Neuron (in vitro differentiated cells): ENCODE measurements at regions not wholly inside any gene's neighbourhood (a gene's known extent, or its start where the extent isn't known, plus 50 kb on each side); places are given as distances from the start of the nearest gene placed in this dataset.

Source experiments
- H2AFZ ChIP-seq: one replicate; pipeline ENCODE4 v1.6.1; 2013; ENCODE audit warnings: low read depth, mild to moderate bottlenecking, inconsistent platforms, low read length, moderate library complexity
- H3K27me3 ChIP-seq: one replicate; pipeline ENCODE4 v1.6.1; 2013; ENCODE audit warnings: low read length; ENCODE audit not compliant: insufficient read depth
- H3K36me3 ChIP-seq: one replicate; pipeline ENCODE4 v1.6.1; 2013; ENCODE audit warnings: low read length; ENCODE audit not compliant: insufficient read depth
- H3K4me1 ChIP-seq: one replicate; pipeline ENCODE4 v1.6.1; 2013; ENCODE audit warnings: low read length; ENCODE audit not compliant: insufficient read depth
- H3K4me3 ChIP-seq: 2 replicates; pipeline ENCODE4 v1.5.1; 2013; ENCODE audit warnings: mild to moderate bottlenecking, low read length, moderate library complexity
- H3K9me3 ChIP-seq: one replicate; pipeline ENCODE4 v1.6.1; 2013; ENCODE audit warnings: low read length

- no peak overlapping the region for H2AFZ ChIP-seq
- H3K36me3 ChIP-seq, result no peaks in the 10 kb centered on the region
- H3K4me3 ChIP-seq, result no peak overlapping the region
- H3K4me1 ChIP-seq, result no peaks in the 10 kb centered on the region
- no peaks in the 10 kb centered on the region for H3K9me3 ChIP-seq
- no peaks in the 10 kb centered on the region for H3K27me3 ChIP-seq
Measured at GRCh38 chr10:56298941-56299340, 62.1 kb downstream of the ZWINT start.

DNA sequence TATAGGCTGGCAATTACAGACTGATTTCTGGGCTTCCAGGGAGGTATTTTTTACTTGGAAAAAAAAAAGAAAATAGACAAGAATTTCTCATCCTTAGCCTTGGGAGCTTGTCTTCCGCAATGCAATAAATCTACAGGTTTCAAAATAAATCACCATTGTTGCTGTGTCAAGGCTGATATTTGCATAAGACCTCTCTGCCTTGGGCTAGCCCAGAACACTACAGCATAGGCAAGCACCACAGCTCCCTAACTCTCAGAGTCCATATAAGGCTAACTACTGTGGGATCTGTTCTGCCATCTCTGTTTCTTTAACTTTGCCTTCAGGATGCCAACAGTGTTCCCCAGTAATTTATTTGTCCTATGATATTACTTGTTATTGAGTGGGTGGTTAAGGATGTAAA is 64.4 kb downstream of the ZWINT start:
- H3K4me3 ChIP-seq, result no peak overlapping the region
- no peaks in the 10 kb centered on the region for H3K36me3 ChIP-seq
- no peaks in the 10 kb centered on the region for H3K27me3 ChIP-seq
- H2AFZ ChIP-seq, result no peak overlapping the region
- H3K4me1 ChIP-seq, result no peaks in the 10 kb centered on the region
- no peaks in the 10 kb centered on the region for H3K9me3 ChIP-seq

- H3K4me1 ChIP-seq, result no peaks in the 10 kb centered on the region
- H3K27me3 ChIP-seq, result no peaks in the 10 kb centered on the region
- no peak overlapping the region for H2AFZ ChIP-seq
- no peaks in the 10 kb centered on the region for H3K9me3 ChIP-seq
- H3K4me3 ChIP-seq, result no peak overlapping the region
- H3K36me3 ChIP-seq, result no peaks in the 10 kb centered on the region
Measured at GRCh38 chr10:56288403-56288802, 72.7 kb downstream of the ZWINT start.

DNA sequence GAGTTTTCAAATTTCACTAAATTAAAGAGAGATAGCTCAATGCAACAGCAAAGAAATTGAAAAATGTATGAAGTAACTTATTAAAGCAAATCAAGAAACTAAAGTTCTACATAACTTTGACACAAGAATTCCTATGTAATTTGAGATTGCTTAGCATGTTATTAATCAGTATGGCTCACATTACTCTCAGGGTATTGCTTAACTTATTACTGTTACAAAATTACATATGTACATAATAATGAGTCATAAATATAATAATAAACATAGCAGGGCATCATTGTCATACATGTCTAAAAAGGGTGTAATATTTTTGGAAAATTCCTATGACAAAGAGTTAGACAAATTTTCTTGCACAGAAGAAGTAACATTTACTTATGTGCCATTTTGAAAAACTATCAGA is 75.0 kb downstream of the ZWINT start:
- no peaks in the 10 kb centered on the region for H3K27me3 ChIP-seq
- H3K4me3 ChIP-seq, result no peak overlapping the region
- no peaks in the 10 kb centered on the region for H3K4me1 ChIP-seq
- no peaks in the 10 kb centered on the region for H3K36me3 ChIP-seq
- H3K9me3 ChIP-seq, result no peaks in the 10 kb centered on the region
- H2AFZ ChIP-seq, result no peak overlapping the region

- H3K36me3 ChIP-seq, result no peaks in the 10 kb centered on the region
- H2AFZ ChIP-seq, result no peak overlapping the region
- no peaks in the 10 kb centered on the region for H3K9me3 ChIP-seq
- H3K4me1 ChIP-seq, result no peaks in the 10 kb centered on the region
- no peaks in the 10 kb centered on the region for H3K27me3 ChIP-seq
- H3K4me3 ChIP-seq, result no peak overlapping the region
Measured at GRCh38 chr10:56279270-56279669, 81.8 kb downstream of the ZWINT start.

GRCh38 chr10:56269181-56269580 is 91.9 kb downstream of the ZWINT start:
- no peaks in the 10 kb centered on the region for H3K27me3 ChIP-seq
- H2AFZ ChIP-seq, result no peak overlapping the region
- no peaks in the 10 kb centered on the region for H3K36me3 ChIP-seq
- H3K4me1 ChIP-seq, result no peaks in the 10 kb centered on the region
- no peaks in the 10 kb centered on the region for H3K9me3 ChIP-seq
- H3K4me3 ChIP-seq, result no peak overlapping the region

- Histone ChIP-seq H3K4me3 (no peak overlapping the region), H3K36me3 (no peaks in the 10 kb centered on the region), H2AFZ (no peak overlapping the region), H3K4me1 (no peaks in the 10 kb centered on the region), H3K27me3 (no peaks in the 10 kb centered on the region), H3K9me3 (no peaks in the 10 kb centered on the region)
Measured at GRCh38 chr10:56266120-56266519, 94.9 kb downstream of the ZWINT start.

- H3K9me3 ChIP-seq, result no peaks in the 10 kb centered on the region
- H2AFZ ChIP-seq, result no peak overlapping the region
- no peak overlapping the region for H3K4me3 ChIP-seq
- no peaks in the 10 kb centered on the region for H3K4me1 ChIP-seq
- no peaks in the 10 kb centered on the region for H3K27me3 ChIP-seq
- no peaks in the 10 kb centered on the region for H3K36me3 ChIP-seq
Measured at GRCh38 chr10:56258991-56259390, 102.1 kb downstream of the ZWINT start.

GRCh38 chr10:56258378-56258777 is 102.7 kb downstream of the ZWINT start:
- Histone ChIP-seq H3K27me3 (no peaks in the 10 kb centered on the region), H3K4me3 (no peak overlapping the region), H3K4me1 (no peaks in the 10 kb centered on the region), H3K36me3 (no peaks in the 10 kb centered on the region), H2AFZ (no peak overlapping the region), H3K9me3 (no peaks in the 10 kb centered on the region)

GRCh38 chr10:56255298-56255697 is 105.8 kb downstream of the ZWINT start:
- no peaks in the 10 kb centered on the region for H3K9me3 ChIP-seq

GRCh38 chr10:56240471-56240870 is 120.6 kb downstream of the ZWINT start:
- Histone ChIP-seq H3K36me3 (no peaks in the 10 kb centered on the region), H2AFZ (no peak overlapping the region)

More at GRCh38 chr10:56255298-56255697, 105.8 kb downstream of the ZWINT start:
- Histone ChIP-seq H3K4me3 (no peak overlapping the region), H3K27me3 (no peaks in the 10 kb centered on the region), H2AFZ (no peak overlapping the region), H3K36me3 (no peaks in the 10 kb centered on the region), H3K4me1 (no peaks in the 10 kb centered on the region)

DNA sequence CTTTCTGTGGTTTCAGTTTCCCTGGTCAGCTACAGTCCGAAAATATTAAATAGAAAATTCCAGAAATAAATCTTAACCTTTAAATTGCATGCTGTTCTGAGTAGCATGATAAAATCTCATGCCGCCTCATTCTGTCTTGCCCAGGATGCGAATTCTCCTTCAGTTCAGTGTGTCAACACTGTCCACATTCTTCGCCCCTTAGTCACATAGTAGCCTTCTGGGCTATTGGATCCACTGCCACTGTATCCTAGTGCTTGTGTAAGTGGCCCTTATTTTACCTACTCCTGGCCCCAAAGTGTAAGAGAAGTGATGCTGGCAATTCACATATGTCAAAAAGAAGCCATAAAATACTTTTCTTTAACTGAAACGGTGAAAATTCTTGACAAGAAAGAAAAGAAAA is 129.6 kb downstream of the ZWINT start:
- Histone ChIP-seq H3K4me1 (no peaks in the 10 kb centered on the region), H3K36me3 (no peaks in the 10 kb centered on the region)

More at GRCh38 chr10:56240471-56240870, 120.6 kb downstream of the ZWINT start:
- Histone ChIP-seq H3K4me1 (no peaks in the 10 kb centered on the region), H3K27me3 (no peaks in the 10 kb centered on the region), H3K4me3 (no peak overlapping the region), H3K9me3 (no peaks in the 10 kb centered on the region)

DNA sequence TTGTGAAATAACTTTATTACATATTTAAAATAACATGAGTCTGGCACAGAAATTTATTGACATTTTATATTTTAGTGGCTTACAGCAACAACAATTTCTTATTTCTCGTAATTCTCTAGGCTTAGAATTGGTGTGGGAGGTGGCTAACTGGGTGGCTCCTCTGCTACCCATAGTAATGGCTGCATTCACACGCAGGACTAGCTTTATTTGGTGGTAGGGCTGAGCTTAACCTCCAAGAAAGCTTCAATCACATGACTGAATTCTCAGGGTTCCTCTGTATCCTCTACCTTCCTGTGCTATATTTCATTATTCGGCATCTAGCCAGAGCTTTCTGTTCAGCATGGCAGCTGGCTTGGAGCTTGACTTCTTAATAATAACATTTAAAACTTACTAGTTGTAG is 138.8 kb downstream of the ZWINT start:
- Histone ChIP-seq H3K9me3 (no peaks in the 10 kb centered on the region), H3K36me3 (no peaks in the 10 kb centered on the region), H3K4me3 (no peak overlapping the region), H3K27me3 (no peaks in the 10 kb centered on the region), H3K4me1 (no peaks in the 10 kb centered on the region), H2AFZ (no peak overlapping the region)

More for the DNA sequence above, 129.6 kb downstream of the ZWINT start:
- Histone ChIP-seq H3K27me3 (no peaks in the 10 kb centered on the region), H3K9me3 (no peaks in the 10 kb centered on the region), H2AFZ (no peak overlapping the region), H3K4me3 (no peak overlapping the region)

DNA sequence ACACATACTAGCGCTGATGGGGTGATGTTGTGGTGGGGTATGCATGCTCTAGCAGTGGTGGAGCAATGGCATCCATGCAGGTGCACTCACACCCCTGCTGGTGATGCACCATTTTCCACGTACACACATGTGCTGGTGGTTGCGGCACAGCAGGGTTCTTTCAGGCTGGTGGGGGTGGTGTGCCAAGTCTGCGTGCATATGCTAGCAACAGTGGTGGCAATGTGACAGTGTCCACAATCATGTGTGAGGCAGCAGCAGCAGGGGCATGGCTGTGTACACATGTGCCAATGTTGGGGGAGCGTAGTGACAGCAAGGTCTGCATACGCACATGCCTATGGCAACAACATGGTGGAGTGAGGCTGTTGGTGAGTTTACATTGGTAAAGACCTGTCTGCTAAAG is 148.1 kb downstream of the ZWINT start:
- Histone ChIP-seq H3K9me3 (no peaks in the 10 kb centered on the region), H3K4me3 (no peak overlapping the region), H2AFZ (no peak overlapping the region), H3K4me1 (no peaks in the 10 kb centered on the region), H3K27me3 (no peaks in the 10 kb centered on the region), H3K36me3 (no peaks in the 10 kb centered on the region)
